Skeletal muscle tissue (tissue), 3 donors: ENCODE measurements at regions not wholly inside any gene's neighbourhood (a gene's known extent, or its start where the extent isn't known, plus 50 kb on each side); places are given as distances from the start of the nearest gene placed in this dataset.

ENCODE experiments used
- H3K27ac ChIP-seq: one replicate; pipeline ENCODE4 v1.7.0; 2013; ENCODE audit warnings: mild to moderate bottlenecking, low read depth, low read length, inconsistent platforms
- H3K27me3 ChIP-seq, 3 donors: one replicate each; pipeline ENCODE4 v1.7.0; 2013; ENCODE audit warnings: low read length in 3 of 3; ENCODE audit not compliant: control insufficient read depth in 3 of 3, insufficient read depth in 3 of 3
- H3K36me3 ChIP-seq, 3 donors: one replicate each; pipeline ENCODE4 v1.7.0; 2013; ENCODE audit warnings: low read length in 3 of 3; ENCODE audit not compliant: control insufficient read depth in 3 of 3, insufficient read depth in 3 of 3
- H3K4me1 ChIP-seq, 3 donors: one replicate each; pipeline ENCODE4 v1.7.0; 2013; ENCODE audit warnings: low read length in 3 of 3, mild to moderate bottlenecking in 3 of 3; ENCODE audit not compliant: control insufficient read depth in 3 of 3, insufficient read depth in 3 of 3
- H3K4me3 ChIP-seq, 3 donors: one replicate each; pipeline ENCODE4 v1.7.0; 2013; ENCODE audit warnings: low read length in 3 of 3
- H3K9ac ChIP-seq, 3 donors: one replicate each; pipeline ENCODE4 v1.7.0; 2013; ENCODE audit warnings: low read length in 3 of 3, mild to moderate bottlenecking in 3 of 3, moderate library complexity in 2 of 3, low read depth in 1 of 3
- H3K9me3 ChIP-seq, 3 donors: one replicate each; pipeline ENCODE4 v1.7.0; 2013; ENCODE audit warnings: low read length in 3 of 3; ENCODE audit not compliant: control insufficient read depth in 3 of 3
- donor health status: Osteomylitis.

GRCh38 chr20:21004386-21005076 lies 101.6 kb downstream of the LINC00237 start:
- Histone ChIP-seq H3K27ac (no peak overlapping the region), H3K4me3 (no peak overlapping the region), H3K27me3 (peaks cover 0 to 6% (median 0%) of the 10 kb centered on the region in 3 donors), H3K4me1 (no peaks in the 10 kb centered on the region), H3K36me3 (no peaks in the 10 kb centered on the region), H3K9me3 (no peaks in the 10 kb centered on the region), H3K9ac (no peak overlapping the region)

DNA sequence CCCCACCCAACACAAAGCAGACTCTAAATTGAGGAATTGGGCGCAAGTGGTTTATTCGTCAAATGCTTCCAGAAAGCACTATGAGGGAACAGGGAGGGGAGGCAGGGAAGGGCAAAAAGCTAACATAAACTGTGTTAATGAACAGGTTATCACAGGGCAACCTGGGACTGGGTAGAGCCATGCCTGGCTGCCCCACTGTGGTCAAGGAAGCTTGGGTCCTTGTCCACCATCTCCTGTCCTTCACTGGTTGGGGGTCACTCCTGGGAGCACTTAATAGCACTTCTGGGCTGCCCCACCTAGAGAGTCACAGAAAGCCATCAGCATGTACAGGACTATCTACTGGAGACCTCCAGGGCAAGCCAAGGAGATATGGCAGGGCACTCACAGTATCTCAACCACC lies 102.3 kb downstream of the LINC00237 start:
- H3K4me3 ChIP-seq, result no peak overlapping the region

GRCh38 chr20:21002486-21002885 lies 103.7 kb downstream of the LINC00237 start:
- Histone ChIP-seq H3K9ac (no peak overlapping the region), H3K4me3 (no peak overlapping the region), H3K27ac (no peak overlapping the region), H3K9me3 (no peaks in the 10 kb centered on the region), H3K4me1 (no peaks in the 10 kb centered on the region), H3K27me3 (peaks cover 0 to 12% (median 0%) of the 10 kb centered on the region in 3 donors), H3K36me3 (no peaks in the 10 kb centered on the region)

More for the DNA sequence above, 102.3 kb downstream of the LINC00237 start:
- Histone ChIP-seq H3K4me1 (no peaks in the 10 kb centered on the region), H3K9me3 (no peaks in the 10 kb centered on the region), H3K27ac (no peak overlapping the region), H3K9ac (no peak overlapping the region), H3K27me3 (peaks cover 0 to 9% (median 0%) of the 10 kb centered on the region in 3 donors), H3K36me3 (no peaks in the 10 kb centered on the region)

DNA sequence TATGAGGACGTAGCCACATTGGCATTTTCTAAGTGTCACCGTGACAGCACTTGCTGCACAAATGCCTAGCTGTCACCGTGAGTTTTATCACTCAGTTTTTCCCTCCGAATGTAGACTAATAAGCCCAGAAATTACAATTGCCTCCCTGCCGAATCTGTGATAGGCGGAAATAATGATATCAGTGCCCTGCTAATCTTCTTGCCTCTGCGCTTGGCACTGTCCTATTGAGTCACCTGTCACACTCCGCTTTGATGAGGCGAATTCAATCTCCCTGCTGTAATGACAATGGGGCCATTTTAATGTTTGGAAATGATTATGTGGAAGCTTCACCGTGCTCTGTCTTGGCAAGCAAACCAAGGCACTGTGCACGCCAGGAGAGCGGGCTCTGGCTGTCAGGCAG lies 112.8 kb downstream of the LINC00237 start:
- Histone ChIP-seq H3K4me3 (no peak overlapping the region), H3K9me3 (no peaks in the 10 kb centered on the region), H3K27me3 (peaks cover 14 to 39% (median 20%) of the 10 kb centered on the region in 3 donors), H3K36me3 (no peaks in the 10 kb centered on the region), H3K4me1 (peaks cover 0 to 3% (median 0%) of the 10 kb centered on the region in 3 donors), H3K27ac (no peak overlapping the region), H3K9ac (no peak overlapping the region)

DNA sequence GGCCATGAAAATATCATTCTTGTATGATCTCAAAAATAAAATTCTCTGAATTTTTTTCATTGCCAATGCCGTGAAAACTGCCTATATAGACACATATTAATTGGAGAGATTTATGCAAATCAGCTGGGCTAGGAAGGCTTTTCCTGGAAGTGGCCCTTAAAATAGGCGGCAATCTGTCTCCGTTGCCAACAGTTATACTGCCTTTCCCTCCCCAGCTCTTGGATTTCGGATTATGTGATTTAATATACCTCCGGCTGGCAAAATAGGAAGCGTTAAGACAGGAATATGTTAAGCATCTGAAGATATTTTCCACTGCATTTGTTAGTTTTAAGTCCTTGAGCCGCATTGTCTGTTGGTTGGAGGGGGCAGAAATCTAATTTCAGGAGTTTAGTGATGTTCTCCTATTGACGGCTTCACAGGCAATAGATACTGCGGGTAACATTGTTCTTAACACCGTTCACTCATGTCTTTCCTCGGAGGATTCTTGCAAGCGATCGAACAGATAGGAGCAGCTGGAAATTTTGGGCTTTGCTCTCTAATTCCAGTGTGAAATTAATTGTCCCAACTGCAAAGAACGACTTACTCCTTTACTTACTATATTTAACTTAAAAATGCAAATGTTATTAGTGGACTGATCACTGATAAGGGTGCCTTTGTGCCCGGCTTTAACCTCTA lies 113.3 kb downstream of the LINC00237 start:
- Histone ChIP-seq H3K9ac (no peak overlapping the region), H3K4me1 (peaks cover 0 to 3% (median 0%) of the 10 kb centered on the region in 3 donors), H3K27me3 (peaks cover 14 to 39% (median 20%) of the 10 kb centered on the region in 3 donors)

GRCh38 chr20:20992277-20992676 lies 113.9 kb downstream of the LINC00237 start:
- Histone ChIP-seq H3K27me3 (peaks cover 14 to 35% (median 20%) of the 10 kb centered on the region in 3 donors), H3K9ac (no peak overlapping the region), H3K4me1 (peaks cover 0 to 3% (median 0%) of the 10 kb centered on the region in 3 donors), H3K36me3 (no peaks in the 10 kb centered on the region), H3K4me3 (no peak overlapping the region), H3K27ac (no peak overlapping the region), H3K9me3 (no peaks in the 10 kb centered on the region)

More for the DNA sequence above, 113.3 kb downstream of the LINC00237 start:
- no peak overlapping the region for H3K4me3 ChIP-seq
- H3K27ac ChIP-seq, result no peak overlapping the region
- H3K36me3 ChIP-seq, result no peaks in the 10 kb centered on the region
- H3K9me3 ChIP-seq, result no peaks in the 10 kb centered on the region

DNA sequence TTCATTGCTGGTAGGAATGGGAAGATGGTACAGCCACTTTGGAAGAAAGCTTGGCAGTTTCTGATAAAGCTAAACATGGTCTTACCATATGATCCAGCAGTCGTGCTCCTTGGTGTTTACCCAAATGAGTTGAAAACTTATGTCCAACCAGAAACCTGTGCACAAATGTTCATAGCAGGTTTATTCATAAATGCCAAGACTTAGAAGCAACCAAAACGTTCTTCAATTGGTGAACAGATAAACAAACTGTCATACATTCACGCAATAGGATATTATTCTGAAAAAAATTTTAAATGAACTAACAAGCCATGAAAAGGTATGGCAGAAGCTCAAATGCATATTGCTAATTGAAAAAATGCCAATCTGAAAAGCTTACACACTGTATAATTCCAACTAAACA lies 117.1 kb downstream of the LINC00237 start:
- Histone ChIP-seq H3K9ac (no peak overlapping the region), H3K36me3 (no peaks in the 10 kb centered on the region), H3K9me3 (peaks cover 0 to 2% (median 0%) of the 10 kb centered on the region in 3 donors), H3K4me1 (peaks cover 0 to 3% (median 0%) of the 10 kb centered on the region in 3 donors), H3K27ac (no peak overlapping the region), H3K4me3 (no peak overlapping the region), H3K27me3 (peaks cover 17 to 22% (median 20%) of the 10 kb centered on the region in 3 donors)

- no peak overlapping the region for H3K27ac ChIP-seq
- no peak overlapping the region for H3K9ac ChIP-seq
- H3K27me3 ChIP-seq, result peaks cover 0 to 3% (median 0%) of the 10 kb centered on the region in 3 donors
- no peaks in the 10 kb centered on the region for H3K36me3 ChIP-seq
- peaks cover 0 to 2% (median 0%) of the 10 kb centered on the region in 3 donors for H3K9me3 ChIP-seq
- no peaks in the 10 kb centered on the region for H3K4me1 ChIP-seq
- H3K4me3 ChIP-seq, result no peak overlapping the region
Measured at GRCh38 chr20:20979934-20980333, 126.2 kb downstream of the LINC00237 start.

DNA sequence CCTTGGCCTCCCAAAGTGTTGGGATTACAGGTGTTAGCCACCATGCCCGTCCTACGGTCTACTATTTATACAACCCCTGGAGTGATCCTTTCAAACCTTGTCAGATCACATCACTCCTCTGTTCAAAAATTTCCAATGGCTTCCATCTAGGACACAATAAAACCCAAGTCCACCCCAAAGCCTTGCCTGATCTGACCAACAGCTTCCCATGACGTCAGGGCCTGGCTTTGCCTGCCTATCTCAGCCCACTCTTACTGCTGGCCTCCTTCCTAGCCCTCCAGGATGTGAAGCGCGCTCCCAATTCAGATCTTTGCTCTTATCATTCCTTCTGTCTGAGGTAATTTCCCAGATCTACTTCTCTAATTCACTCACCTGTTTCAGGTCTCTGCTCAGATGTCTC lies 128.4 kb downstream of the LINC00237 start:
- peaks cover 0 to 3% (median 2%) of the 10 kb centered on the region in 3 donors for H3K27me3 ChIP-seq
- no peak overlapping the region for H3K4me3 ChIP-seq
- H3K9me3 ChIP-seq, result no peaks in the 10 kb centered on the region
- no peak overlapping the region for H3K9ac ChIP-seq
- H3K36me3 ChIP-seq, result no peaks in the 10 kb centered on the region
- no peaks in the 10 kb centered on the region for H3K4me1 ChIP-seq
- no peak overlapping the region for H3K27ac ChIP-seq

- Histone ChIP-seq H3K27me3 (peaks cover 0 to 2% (median 0%) of the 10 kb centered on the region in 3 donors), H3K36me3 (no peaks in the 10 kb centered on the region), H3K4me1 (no peaks in the 10 kb centered on the region), H3K4me3 (no peak overlapping the region), H3K9ac (no peak overlapping the region), H3K9me3 (no peaks in the 10 kb centered on the region), H3K27ac (no peak overlapping the region)
Measured at GRCh38 chr20:20972490-20972889, 133.7 kb downstream of the LINC00237 start.
